Breast epithelium (tissue), 3 donors: ENCODE measurements at regions not wholly inside any gene's neighbourhood (a gene's known extent, or its start where the extent isn't known, plus 50 kb on each side); places are given as distances from the start of the nearest gene placed in this dataset.

Experiments used
- POLR2A ChIP-seq: fragments of 450-650 bp; IDR thresholded peaks from one replicate; pipeline ENCODE4 v1.6.1; 2016; ENCODE audit warnings: antibody characterized with exemption, mild to moderate bottlenecking, moderate library complexity
- POLR2AphosphoS5 ChIP-seq, 3 donors: sonication (generic); formaldehyde crosslinking; IDR thresholded peaks; one replicate each; pipeline ENCODE4 v1.6.1; 2017; ENCODE audit warnings: antibody characterized with exemption in 3 of 3
- TF ChIP-seq, protein P1 (sequence below), 3 donors: fragments of 450-650 bp; IDR thresholded peaks; one replicate each; pipeline ENCODE4 v1.5.1; 2016 to 2017; ENCODE audit warnings: antibody characterized with exemption in 3 of 3, mild to moderate bottlenecking in 3 of 3, moderate library complexity in 3 of 3

DNA sequence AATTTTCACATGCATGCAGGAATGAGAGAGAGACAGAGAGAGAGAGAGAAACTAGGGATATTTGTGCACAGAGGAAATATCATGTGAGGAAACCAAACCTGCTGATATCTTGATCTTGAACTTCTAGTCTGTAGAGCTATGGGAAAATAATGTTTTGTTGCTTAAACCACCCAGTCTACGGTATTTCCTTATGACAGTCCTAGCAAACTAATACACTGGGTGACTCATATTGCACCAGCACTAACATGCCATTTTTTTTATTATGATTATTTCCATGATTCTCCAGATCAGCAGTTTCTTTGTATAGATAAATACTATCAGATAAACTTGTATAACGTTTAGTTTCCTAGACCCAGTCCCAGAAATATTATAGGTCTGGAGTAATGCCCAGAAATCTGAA lies 1259.0 kb downstream of the ZPLD1 start:
- TF ChIP-seq, protein P1, sequence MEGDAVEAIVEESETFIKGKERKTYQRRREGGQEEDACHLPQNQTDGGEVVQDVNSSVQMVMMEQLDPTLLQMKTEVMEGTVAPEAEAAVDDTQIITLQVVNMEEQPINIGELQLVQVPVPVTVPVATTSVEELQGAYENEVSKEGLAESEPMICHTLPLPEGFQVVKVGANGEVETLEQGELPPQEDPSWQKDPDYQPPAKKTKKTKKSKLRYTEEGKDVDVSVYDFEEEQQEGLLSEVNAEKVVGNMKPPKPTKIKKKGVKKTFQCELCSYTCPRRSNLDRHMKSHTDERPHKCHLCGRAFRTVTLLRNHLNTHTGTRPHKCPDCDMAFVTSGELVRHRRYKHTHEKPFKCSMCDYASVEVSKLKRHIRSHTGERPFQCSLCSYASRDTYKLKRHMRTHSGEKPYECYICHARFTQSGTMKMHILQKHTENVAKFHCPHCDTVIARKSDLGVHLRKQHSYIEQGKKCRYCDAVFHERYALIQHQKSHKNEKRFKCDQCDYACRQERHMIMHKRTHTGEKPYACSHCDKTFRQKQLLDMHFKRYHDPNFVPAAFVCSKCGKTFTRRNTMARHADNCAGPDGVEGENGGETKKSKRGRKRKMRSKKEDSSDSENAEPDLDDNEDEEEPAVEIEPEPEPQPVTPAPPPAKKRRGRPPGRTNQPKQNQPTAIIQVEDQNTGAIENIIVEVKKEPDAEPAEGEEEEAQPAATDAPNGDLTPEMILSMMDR (IDR thresholded peaks at IDR 0.05) = no peak
- no peak for TF ChIP-seq POLR2A
- TF ChIP-seq POLR2AphosphoS5 (IDR thresholded peaks at IDR 0.05) = no peak
